Psoas muscle (tissue), 7 donors: ENCODE measurements at regions not wholly inside any gene's neighbourhood (a gene's known extent, or its start where the extent isn't known, plus 50 kb on each side); places are given as distances from the start of the nearest gene placed in this dataset.
A peak's percentile ranks its signal among the peaks of the same experiment; 100 is the strongest.

Source experiments
- ATAC-seq, 4 donors: fragments of 200-7000 bp; cut with Tn5 transposase; one replicate each; pipeline ENCODE4 v1.9.1; 2020; ENCODE audit warnings: moderate library complexity in 3 of 4, mild to moderate bottlenecking in 2 of 4
- DNase-seq, 2 donors: peaks; one replicate each; pipeline ENCODE4 v3.0.0-alpha.2; 2020
- H3K27ac ChIP-seq: fragments of 200-600 bp; one replicate; pipeline ENCODE4 v1.8.0; 2022
- H3K27me3 ChIP-seq, 3 donors: fragments of 200-600 bp in 1 of 3; one replicate each; pipeline versions ENCODE4 v1.6.1 to v1.8.0; 2013 to 2022; ENCODE audit warnings: low read length in 2 of 3, mild to moderate bottlenecking in 2 of 3, moderate library complexity in 1 of 3; ENCODE audit not compliant: insufficient read depth in 3 of 3
- H3K36me3 ChIP-seq, 2 donors: fragments of 200-600 bp in 1 of 2; one replicate each; pipeline versions ENCODE4 v1.6.1 to v1.8.0; 2013 to 2022; ENCODE audit warnings: low read depth in 1 of 2, mild to moderate bottlenecking in 1 of 2, moderate library complexity in 1 of 2; ENCODE audit not compliant: insufficient read depth in 1 of 2
- H3K4me1 ChIP-seq: fragments of 200-600 bp; one replicate; pipeline ENCODE4 v1.8.0; 2022
- H3K4me3 ChIP-seq: fragments of 200-600 bp; one replicate; pipeline ENCODE4 v1.8.0; 2022; ENCODE audit warnings: mild to moderate bottlenecking
- H3K9me3 ChIP-seq: fragments of 200-600 bp; one replicate; pipeline ENCODE4 v1.8.0; 2022
- CTCF ChIP-seq: fragments of 200-600 bp; IDR thresholded peaks from one replicate; pipeline ENCODE4 v1.8.0; 2022; ENCODE audit warnings: antibody characterized with exemption
- WGBS, 3 donors: extraction: QIAGEN DNeasy Blood & Tissue Kit; methylation state at CpG; one replicate each; pipeline versions ENCODE4 v1.1.6 to v1.1.7; 2013; 5-methylcytosine and 5-hydroxymethylcytosine counted together
- intact Hi-C, 2 donors: fragments of 100-400 bp; cut with DNase I; formaldehyde crosslinking; loops; one replicate each; pipeline versions ENCODE4 v1.11.0 to v1.14.2; 2022
- donor health status: healthy with polysubstance abuse.
- donor health status: DM: no; HTN: no; CAD: no; lungs with moderate emphysema.
- donor health status: Bipolar disorder and iron deficiency.
- donor health status: healthy.
- donor health status: DM: yes; HTN: yes; CAD: no.
- donor health status: DM: no; HTN: no; CAD: no.
- donor health status: DM: yes; HTN: yes; CAD: no.

GRCh38 chr14:61125867-61126572, 145.0 kb downstream of the SLC38A6 start:
- Histone ChIP-seq H3K27ac (peak overlapping the region; percentile 97), H3K4me1 (peaks cover 57% of the 10 kb centered on the region), H3K4me3 (peak overlapping the region; percentile 37), H3K9me3 (no peaks in the 10 kb centered on the region), H3K27me3 (no peaks in the 10 kb centered on the region), H3K36me3 (no peaks in the 10 kb centered on the region)
- ATAC-seq = peak; percentile 71 to 77 (median 74)
- peak; percentile 75 to 89 for DNase-seq
- intact Hi-C loops = loop anchor here (5.0 to 10.0 kb wide), 3 partner anchors 119 to 481 kb away; partner anchors contain the start of genes SIX1 (in 1 of the 2) and SIX4 (in 1 of the 2)
- WGBS, 3 donors = 3 to 5% (median 4%) methylated on average over 10 of the region's 10 CpGs
- no peak for TF ChIP-seq CTCF

DNA sequence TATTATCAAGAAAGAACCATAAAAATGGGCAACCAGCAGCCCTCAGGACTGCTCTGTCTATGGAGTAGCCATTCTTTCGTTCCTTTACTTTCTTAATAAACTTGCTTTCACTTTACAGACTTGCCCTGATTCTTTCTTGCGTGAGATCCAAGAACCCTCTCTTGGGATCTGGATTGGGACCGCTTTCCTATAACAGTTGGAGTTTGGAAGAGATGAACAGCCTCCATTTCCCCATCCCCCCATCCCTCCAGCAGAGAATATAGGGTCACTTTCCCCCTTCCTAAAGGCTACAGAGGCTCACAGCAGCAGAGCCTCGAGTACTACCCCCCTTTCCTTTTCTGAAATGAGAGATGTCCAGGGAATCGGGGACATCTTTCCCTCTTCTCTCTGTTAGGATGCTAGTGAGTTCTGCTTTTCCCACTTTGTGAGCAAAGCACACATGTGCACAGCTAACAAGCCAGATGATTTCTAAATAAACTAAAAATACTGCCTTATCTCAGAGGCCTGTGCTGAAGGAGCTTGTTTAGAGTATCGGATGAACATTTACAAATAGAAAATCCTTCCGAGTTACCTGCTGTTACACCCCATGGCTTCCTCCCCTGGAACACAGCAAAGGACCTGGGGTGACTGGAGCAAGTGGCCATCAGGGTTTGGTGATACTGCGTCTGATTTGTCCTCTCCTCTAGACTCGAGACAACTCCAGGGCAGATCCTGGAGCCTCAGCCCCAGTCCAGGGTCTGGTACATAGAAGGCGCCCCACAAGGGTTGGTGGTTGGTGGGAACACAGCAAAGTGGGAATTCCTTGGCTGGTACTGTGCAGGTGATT, 144.2 kb downstream of the SLC38A6 start:
- WGBS, 3 donors = 26 to 42% (median 33%) methylated on average over 10 of the region's 10 CpGs
- intact Hi-C loops = loop anchor here (5.0 to 10.0 kb wide), 3 partner anchors 120 to 480 kb away; partner anchors contain the start of genes SIX1 (in 1 of the 2) and SIX4 (in 1 of the 2)
- Histone ChIP-seq H3K4me3 (peak overlapping the region; percentile 37), H3K4me1 (peaks cover 57% of the 10 kb centered on the region), H3K27ac (peak overlapping the region; percentile 97), H3K36me3 (no peaks in the 10 kb centered on the region), H3K9me3 (no peaks in the 10 kb centered on the region), H3K27me3 (no peaks in the 10 kb centered on the region)
- no peak for TF ChIP-seq CTCF
- DNase-seq (no peak), ATAC-seq (peak; percentile 53 to 72 (median 63))

DNA sequence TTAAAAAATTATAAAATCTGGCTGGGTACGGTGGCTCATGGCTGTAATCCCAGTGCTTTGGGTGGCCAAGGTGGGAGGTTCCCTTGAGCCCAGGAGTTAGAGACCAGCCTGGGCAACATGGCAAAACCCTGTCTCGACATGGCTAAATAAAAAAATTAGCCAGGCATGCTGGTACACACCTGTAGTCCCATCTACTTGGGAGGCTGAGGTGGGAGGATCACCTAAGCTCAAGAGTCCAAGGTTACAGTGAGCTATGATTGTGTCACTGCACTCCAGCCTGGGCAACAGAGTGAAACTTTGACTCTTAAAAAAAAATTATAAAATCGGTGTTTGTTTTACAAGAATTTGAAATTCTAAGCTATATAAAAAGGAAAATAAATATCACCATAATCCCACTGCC, 141.8 kb downstream of the SLC38A6 start:
- Histone ChIP-seq H3K27ac (no peak overlapping the region), H3K4me1 (peaks cover 34% of the 10 kb centered on the region), H3K36me3 (no peaks in the 10 kb centered on the region), H3K4me3 (no peak overlapping the region), H3K27me3 (no peaks in the 10 kb centered on the region), H3K9me3 (no peaks in the 10 kb centered on the region)
- TF ChIP-seq CTCF = no peak
- ATAC-seq (no peak), DNase-seq (no peak)
- intact Hi-C loops = loop anchor here (5.0 to 10.0 kb wide), 3 partner anchors 79 to 478 kb away; partner anchors contain the start of gene SIX1 (in 1 of the 2)
- 74 to 94% (median 89%) methylated on average over 3 of the region's 3 CpGs for WGBS, 3 donors

DNA sequence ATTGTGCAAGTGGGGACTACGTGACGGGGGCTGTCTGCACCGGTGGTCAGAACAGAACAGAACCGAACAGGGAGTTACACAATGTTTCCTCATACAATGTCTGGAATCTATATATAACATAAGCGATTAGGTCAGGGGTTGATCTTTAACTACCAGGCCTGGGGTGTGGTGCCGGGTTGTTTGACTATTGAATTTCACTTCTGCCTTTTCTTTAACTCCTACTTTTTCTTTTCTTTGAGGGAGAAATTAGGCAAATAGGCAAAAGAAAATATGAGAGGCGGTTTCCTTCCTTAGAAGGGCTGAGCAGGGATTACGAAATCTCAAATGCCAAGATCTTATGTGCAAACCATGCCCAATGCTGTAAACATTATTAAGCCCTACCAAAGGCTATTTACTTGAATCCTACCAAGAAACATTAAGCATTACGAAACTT, 140.3 kb downstream of the SLC38A6 start:
- no peak for ATAC-seq
- Histone ChIP-seq H3K9me3 (no peaks in the 10 kb centered on the region), H3K4me3 (no peak overlapping the region), H3K27ac (peak overlapping the region; percentile 12), H3K4me1 (peaks cover 21% of the 10 kb centered on the region), H3K27me3 (no peaks in the 10 kb centered on the region), H3K36me3 (no peaks in the 10 kb centered on the region)
- WGBS, 3 donors = 76 to 91% (median 80%) methylated on average over 9 of the region's 9 CpGs
- intact Hi-C loops = loop anchor here (5.0 to 10.0 kb wide), 3 partner anchors 81 to 477 kb away; partner anchors contain the start of gene SIX1 (in 1 of the 2)
- no peak for TF ChIP-seq CTCF
- DNase-seq = no peak
